Trophoblast cell (in vitro differentiated cells and primary cell): ENCODE measurements at regions not wholly inside any gene's neighbourhood (a gene's known extent, or its start where the extent isn't known, plus 50 kb on each side); places are given as distances from the start of the nearest gene placed in this dataset.

Experiments
- DNase-seq, 2 donors: peaks; one replicate each; pipeline ENCODE4 v3.0.0-alpha.2; 2016
- H2AFZ ChIP-seq: 2 replicates; pipeline ENCODE4 v1.6.1; 2013; ENCODE audit warnings: low read length, moderate library complexity, mild to moderate bottlenecking; ENCODE audit not compliant: insufficient read depth, poor library complexity
- H2AK5ac ChIP-seq: 2 replicates; pipeline ENCODE4 v1.6.1; 2013; ENCODE audit warnings: mild to moderate bottlenecking, low read length
- H2BK120ac ChIP-seq: 2 replicates; pipeline ENCODE4 v1.6.1; 2013; ENCODE audit warnings: low read length, mild to moderate bottlenecking, moderate library complexity; ENCODE audit not compliant: insufficient read depth, poor library complexity
- H2BK12ac ChIP-seq: 2 replicates; pipeline ENCODE4 v1.6.1; 2013; ENCODE audit warnings: mild to moderate bottlenecking, low read length, moderate library complexity
- H2BK5ac ChIP-seq: 2 replicates; pipeline ENCODE4 v1.6.1; 2013; ENCODE audit warnings: low read length, low read depth, moderate library complexity, mild to moderate bottlenecking; ENCODE audit not compliant: poor library complexity
- H3K14ac ChIP-seq: 2 replicates; pipeline ENCODE4 v1.6.1; 2013; ENCODE audit warnings: mild to moderate bottlenecking, low read length
- H3K18ac ChIP-seq: 2 replicates; pipeline ENCODE4 v1.6.1; 2013; ENCODE audit warnings: mild to moderate bottlenecking, low read length
- H3K23ac ChIP-seq: 2 replicates; pipeline ENCODE4 v1.6.1; 2013; ENCODE audit warnings: low read length
- H3K27ac ChIP-seq: 2 replicates; pipeline ENCODE4 v1.5.1; 2013; ENCODE audit warnings: low read depth, mild to moderate bottlenecking, inconsistent platforms, low read length, moderate library complexity
- H3K27me3 ChIP-seq: 2 replicates; pipeline ENCODE4 v1.6.1; 2013; ENCODE audit warnings: inconsistent platforms, mild to moderate bottlenecking, low read length, moderate library complexity; ENCODE audit not compliant: insufficient read depth
- H3K36me3 ChIP-seq, 2 experiments: 1 replicate in 1 of 2; 2 replicates in 1 of 2; pipeline ENCODE4 v1.6.1; 2013; ENCODE audit warnings: low read length in 2 of 2, mild to moderate bottlenecking in 2 of 2, moderate library complexity in 1 of 2; ENCODE audit not compliant: insufficient read depth in 2 of 2, control insufficient read depth in 1 of 2
- H3K4ac ChIP-seq: 2 replicates; pipeline ENCODE4 v1.6.1; 2013; ENCODE audit warnings: low read depth, mild to moderate bottlenecking, low read length, moderate library complexity
- H3K4me1 ChIP-seq, 2 experiments: 1 replicate in 1 of 2; 2 replicates in 1 of 2; pipeline ENCODE4 v1.6.1; 2013; ENCODE audit warnings: low read length in 2 of 2, mild to moderate bottlenecking in 2 of 2, moderate library complexity in 1 of 2; ENCODE audit not compliant: insufficient read depth in 2 of 2, control insufficient read depth in 1 of 2
- H3K4me2 ChIP-seq: 2 replicates; pipeline ENCODE4 v1.6.1; 2013; ENCODE audit warnings: inconsistent platforms, mild to moderate bottlenecking, low read length, moderate library complexity
- H3K4me3 ChIP-seq: 2 replicates; pipeline ENCODE4 v1.5.1; 2013; ENCODE audit warnings: mild to moderate bottlenecking, low read depth, low read length, inconsistent platforms
- H3K79me1 ChIP-seq: one replicate; pipeline ENCODE4 v1.6.1; 2013; ENCODE audit warnings: low read length
- H3K79me2 ChIP-seq: 2 replicates; pipeline ENCODE4 v1.6.1; 2013; ENCODE audit warnings: low read length, mild to moderate bottlenecking; ENCODE audit not compliant: control insufficient read depth, insufficient read depth, poor library complexity
- H3K9ac ChIP-seq: 2 replicates; pipeline ENCODE4 v1.6.1; 2013; ENCODE audit warnings: mild to moderate bottlenecking, low read length
- H3K9me3 ChIP-seq: 2 replicates; pipeline ENCODE4 v1.6.1; 2013; ENCODE audit warnings: low read depth, mild to moderate bottlenecking, control low read depth, inconsistent platforms, low read length; ENCODE audit not compliant: insufficient read depth
- H4K12ac ChIP-seq: 2 replicates; pipeline ENCODE4 v1.6.1; 2013; ENCODE audit warnings: low read depth, mild to moderate bottlenecking, low read length, moderate library complexity
- H4K8ac ChIP-seq: 2 replicates; pipeline ENCODE4 v1.6.1; 2013; ENCODE audit warnings: low read depth, mild to moderate bottlenecking, low read length, moderate library complexity
- H4K91ac ChIP-seq: one replicate; pipeline ENCODE4 v1.6.1; 2013; ENCODE audit warnings: low read depth, mild to moderate bottlenecking, low read length, moderate library complexity
- WGBS: extraction: QIAGEN DNeasy Blood & Tissue Kit; methylation state at CpG from one replicate; pipeline ENCODE4 v1.1.7; 2013; ENCODE audit warnings: missing lambda C conversion rate; ENCODE audit not compliant: insufficient read length, insufficient coverage; ENCODE audit errors: extremely low coverage; 5-methylcytosine and 5-hydroxymethylcytosine counted together

GRCh38 chr5:143569213-143569701 is 165.8 kb upstream of the NR3C1 start:
- Histone ChIP-seq H2BK12ac (no peak overlapping the region), H3K79me1 (no peaks in the 10 kb centered on the region), H3K36me3 (no peaks in the 10 kb centered on the region), H4K12ac (no peak overlapping the region), H3K4me1 (no peaks in the 10 kb centered on the region), H3K27ac (no peak overlapping the region), H4K8ac (no peak overlapping the region), H2BK120ac (no peak overlapping the region), H3K23ac (no peak overlapping the region), H4K91ac (no peak overlapping the region), H3K4ac (no peak overlapping the region), H3K4me3 (no peak overlapping the region), H3K27me3 (no peaks in the 10 kb centered on the region), H3K9me3 (no peaks in the 10 kb centered on the region), H3K14ac (no peak overlapping the region), H3K18ac (no peak overlapping the region), H2BK5ac (no peak overlapping the region), H3K9ac (no peak overlapping the region), H3K79me2 (no peaks in the 10 kb centered on the region), H2AK5ac (no peak overlapping the region), H3K4me2 (no peak overlapping the region), H2AFZ (no peak overlapping the region)
- peak in 1 of 2 donors; percentile 49 for DNase-seq
- WGBS: no CpG with 5 or more reads among the region's 4 CpGs

- Histone ChIP-seq H3K18ac (no peak overlapping the region), H3K4me2 (no peak overlapping the region), H3K4ac (no peak overlapping the region), H2BK5ac (no peak overlapping the region), H3K14ac (no peak overlapping the region), H3K79me1 (no peaks in the 10 kb centered on the region), H3K9me3 (no peaks in the 10 kb centered on the region), H3K27ac (no peak overlapping the region), H3K79me2 (no peaks in the 10 kb centered on the region), H4K12ac (no peak overlapping the region), H4K91ac (no peak overlapping the region), H2BK120ac (no peak overlapping the region), H3K36me3 (no peaks in the 10 kb centered on the region), H2AFZ (no peak overlapping the region), H2AK5ac (no peak overlapping the region), H3K9ac (no peak overlapping the region), H4K8ac (no peak overlapping the region), H3K4me3 (no peak overlapping the region), H3K4me1 (no peaks in the 10 kb centered on the region), H3K27me3 (no peaks in the 10 kb centered on the region), H3K23ac (no peak overlapping the region), H2BK12ac (no peak overlapping the region)
- no CpG with 5 or more reads among the region's 6 CpGs for WGBS
- no peak for DNase-seq
These were observed 164.4 kb upstream of the NR3C1 start for GRCh38 chr5:143567583-143568504.

GRCh38 chr5:143566139-143566538 is 162.7 kb upstream of the NR3C1 start:
- no peak overlapping the region for H4K12ac ChIP-seq
- H3K9me3 ChIP-seq: no peaks in the 10 kb centered on the region
- WGBS: no CpG with 5 or more reads among the region's 2 CpGs
- H3K36me3 ChIP-seq: no peaks in the 10 kb centered on the region
- H3K9ac ChIP-seq: no peak overlapping the region
- H3K23ac ChIP-seq: no peak overlapping the region
- H2AK5ac ChIP-seq: no peak overlapping the region
- no peaks in the 10 kb centered on the region for H3K4me1 ChIP-seq
- H2AFZ ChIP-seq: no peak overlapping the region
- H3K79me1 ChIP-seq: no peaks in the 10 kb centered on the region
- H3K79me2 ChIP-seq: no peaks in the 10 kb centered on the region
- H4K91ac ChIP-seq: no peak overlapping the region
- H3K27ac ChIP-seq: no peak overlapping the region
- H3K4ac ChIP-seq: no peak overlapping the region
- H2BK12ac ChIP-seq: no peak overlapping the region
- DNase-seq: no peak
- no peak overlapping the region for H2BK5ac ChIP-seq
- H3K18ac ChIP-seq: no peak overlapping the region
- H4K8ac ChIP-seq: no peak overlapping the region
- no peak overlapping the region for H3K4me3 ChIP-seq
- H3K27me3 ChIP-seq: no peaks in the 10 kb centered on the region
- no peak overlapping the region for H2BK120ac ChIP-seq
- H3K4me2 ChIP-seq: no peak overlapping the region
- H3K14ac ChIP-seq: no peak overlapping the region

- no peaks in the 10 kb centered on the region for H3K79me2 ChIP-seq
- H3K18ac ChIP-seq: no peak overlapping the region
- H3K4me3 ChIP-seq: no peak overlapping the region
These were observed 160.9 kb upstream of the NR3C1 start for GRCh38 chr5:143564417-143564816.

More at GRCh38 chr5:143564417-143564816, 160.9 kb upstream of the NR3C1 start:
- H3K14ac ChIP-seq: no peak overlapping the region
- H4K8ac ChIP-seq: no peak overlapping the region
- no peaks in the 10 kb centered on the region for H3K36me3 ChIP-seq
- no peak overlapping the region for H3K4ac ChIP-seq
- H4K91ac ChIP-seq: no peak overlapping the region
- H2AK5ac ChIP-seq: no peak overlapping the region
- no peaks in the 10 kb centered on the region for H3K79me1 ChIP-seq
- H2BK120ac ChIP-seq: no peak overlapping the region
- no peak overlapping the region for H2BK12ac ChIP-seq
- DNase-seq: no peak
- no peak overlapping the region for H3K9ac ChIP-seq
- H3K23ac ChIP-seq: no peak overlapping the region
- H3K4me2 ChIP-seq: no peak overlapping the region
- no peak overlapping the region for H4K12ac ChIP-seq
- no peak overlapping the region for H2BK5ac ChIP-seq
- H3K27ac ChIP-seq: no peak overlapping the region
- H3K27me3 ChIP-seq: no peaks in the 10 kb centered on the region
- no peaks in the 10 kb centered on the region for H3K4me1 ChIP-seq
- H2AFZ ChIP-seq: no peak overlapping the region
- H3K9me3 ChIP-seq: no peaks in the 10 kb centered on the region
